Endothelial cell of umbilical vein (primary cell): ENCODE measurements at regions not wholly inside any gene's neighbourhood (a gene's known extent, or its start where the extent isn't known, plus 50 kb on each side); places are given as distances from the start of the nearest gene placed in this dataset.

Source experiments
- BruUV-seq: library from RNA; stranded (reverse); fragments of 400-500 nt; replicated peaks from 2 replicates; lab custom pipeline; 2021; lab: Mats Ljungman, UMichigan
- CTCF ChIA-PET: fragments of 300-600, 350-600 bp; sonication (Branson Sonifier 250); formaldehyde crosslinking; loops from one replicate; lab custom pipeline; 2021; ENCODE audit warnings: antibody characterized with exemption, inconsistent platforms; lab: Charles Lee
- POLR2A ChIA-PET: fragments of 300-600, 350-600 bp; sonication (Branson Sonifier 250); formaldehyde crosslinking; loops from one replicate; lab custom pipeline; 2021; ENCODE audit warnings: antibody characterized with exemption, inconsistent platforms; lab: Charles Lee
- DNase-seq: peaks from one replicate; pipeline ENCODE4 v3.0.0-alpha.2; 2011; ENCODE audit warnings: low read depth, low spot score
- FAIRE-seq: peaks from 2 replicates; lab custom pipeline; 2011; peaks lifted over from hg19 to GRCh38; lab: Jason Lieb, UNC
- H2AFZ ChIP-seq: 2 replicates; pipeline ENCODE4 v1.6.0; 2012; ENCODE audit warnings: low read depth, low read length, control low read depth, inconsistent platforms
- H3K27ac ChIP-seq: 2 replicates; pipeline ENCODE4 v1.5.1; 2011; ENCODE audit warnings: low read depth, mild to moderate bottlenecking, control low read depth, low read length, moderate library complexity; ENCODE audit not compliant: insufficient read depth
- H3K27me3 ChIP-seq, 2 experiments: 2 replicates each; pipeline versions ENCODE4 v1.6.0 to v1.6.1; 2011; ENCODE audit warnings: low read length in 2 of 2, mixed read lengths in 1 of 2; ENCODE audit not compliant: control insufficient read depth in 2 of 2, insufficient read depth in 2 of 2
- H3K36me3 ChIP-seq, 2 experiments: 2 replicates in 1 of 2; 3 replicates in 1 of 2; pipeline ENCODE4 v1.5.1; 2011; ENCODE audit warnings: low read length in 2 of 2, mild to moderate bottlenecking in 1 of 2, moderate library complexity in 1 of 2; ENCODE audit not compliant: control insufficient read depth in 2 of 2, insufficient read depth in 2 of 2; ENCODE audit errors: extremely low read depth in 1 of 2
- H3K4me1 ChIP-seq: 3 replicates; pipeline ENCODE4 v1.5.1; 2011; ENCODE audit warnings: mild to moderate bottlenecking, low read length; ENCODE audit not compliant: control insufficient read depth, insufficient read depth; ENCODE audit errors: extremely low read depth
- H3K4me2 ChIP-seq: 2 replicates; pipeline ENCODE4 v1.6.1; 2011; ENCODE audit warnings: low read length, control low read depth, mixed read lengths; ENCODE audit not compliant: insufficient read depth
- H3K4me3 ChIP-seq, 3 experiments: fragments of 200-600 bp in 1 of 3; sonication (generic), shearing (Covaris generic) in 1 of 3; replicated peaks in 1 of 3; 2 replicates each; pipeline ENCODE4 v1.5.1; 2011 to 2016; ENCODE audit warnings: control low read depth in 3 of 3, low read length in 3 of 3, mild to moderate bottlenecking in 2 of 3, inconsistent platforms in 1 of 3, low read depth in 1 of 3, moderate library complexity in 1 of 3; ENCODE audit not compliant: insufficient read depth in 1 of 3
- H3K79me2 ChIP-seq: 2 replicates; pipeline ENCODE4 v1.6.0; 2012; ENCODE audit warnings: low read length, inconsistent platforms; ENCODE audit not compliant: control insufficient read depth, insufficient read depth
- H3K9ac ChIP-seq: replicated peaks from 2 replicates; pipeline ENCODE3; 2011; ENCODE audit warnings: low read length, control low read depth; ENCODE audit not compliant: insufficient read depth; ENCODE audit errors: extremely low read depth
- H3K9me1 ChIP-seq: replicated peaks from 3 replicates; pipeline ENCODE4 v1.6.0; 2011; ENCODE audit warnings: mild to moderate bottlenecking, low read length; ENCODE audit not compliant: control insufficient read depth, insufficient read depth; ENCODE audit errors: extremely low read depth
- H3K9me3 ChIP-seq: replicated peaks from 2 replicates; pipeline ENCODE4 v1.5.1; 2012; ENCODE audit warnings: low read length, inconsistent platforms; ENCODE audit not compliant: control insufficient read depth, insufficient read depth
- H4K20me1 ChIP-seq: replicated peaks from 2 replicates; pipeline ENCODE3; 2011; ENCODE audit warnings: mild to moderate bottlenecking, low read length; ENCODE audit not compliant: control insufficient read depth, insufficient read depth; ENCODE audit errors: extremely low read depth
- CTCF ChIP-seq, 2 donors: IDR thresholded peaks; 1 replicate in 1 of 2; 2 replicates in 1 of 2; pipeline ENCODE4 v1.5.1; 2011; ENCODE audit warnings: low read length in 2 of 2, mild to moderate bottlenecking in 2 of 2, moderate library complexity in 2 of 2, control low read depth in 1 of 2, inconsistent platforms in 1 of 2, low read depth in 1 of 2; ENCODE audit not compliant: insufficient read depth in 1 of 2; ENCODE audit errors: extremely low read depth in 1 of 2
- EZH2 ChIP-seq: IDR thresholded peaks from 2 replicates; pipeline ENCODE4 v1.6.1; 2012; ENCODE audit warnings: borderline replicate concordance, low read depth, mild to moderate bottlenecking, moderate library complexity, low read length, inconsistent platforms; ENCODE audit not compliant: severe bottlenecking
- FOS ChIP-seq: IDR thresholded peaks from 2 replicates; pipeline ENCODE4 v1.6.1; 2011; ENCODE audit warnings: mild to moderate bottlenecking, low read length, moderate library complexity, borderline replicate concordance; ENCODE audit not compliant: insufficient read depth
- GATA2 ChIP-seq: IDR thresholded peaks from 2 replicates; pipeline ENCODE4 v1.7.0; 2011; ENCODE audit warnings: low read depth, mild to moderate bottlenecking, moderate library complexity, mixed read lengths, low read length; ENCODE audit not compliant: insufficient read length, insufficient read depth
- JUN ChIP-seq: IDR thresholded peaks from 2 replicates; pipeline ENCODE4 v1.6.1; 2011; ENCODE audit warnings: borderline replicate concordance, low read depth; ENCODE audit not compliant: insufficient read length, insufficient read depth
- MAX ChIP-seq: IDR thresholded peaks from 2 replicates; pipeline ENCODE4 v1.6.1; 2011; ENCODE audit not compliant: insufficient read depth, insufficient read length
- MYC ChIP-seq: IDR thresholded peaks from one replicate; pipeline ENCODE4 v1.6.1; 2011; ENCODE audit warnings: mild to moderate bottlenecking, low read depth, low read length
- POLR2A ChIP-seq: IDR thresholded peaks from 2 replicates; pipeline ENCODE4 v1.6.1; 2012; ENCODE audit warnings: low read depth, mild to moderate bottlenecking, control low read depth, low read length
- POLR2AphosphoS5 ChIP-seq: IDR thresholded peaks from 2 replicates; pipeline ENCODE4 v1.6.1; 2012; ENCODE audit warnings: low read depth, mild to moderate bottlenecking, control low read depth, low read length, moderate library complexity; ENCODE audit not compliant: insufficient read depth
- dilution Hi-C: fragments of 300-500 bp; cut with MboI; formaldehyde crosslinking; loops from one replicate; pipeline ENCODE4 v1.15.0; 2019; ENCODE audit warnings: low sequenced_read_pairs; ENCODE audit not compliant: extremely low pct_ligation_motif_present
- intact Hi-C: fragments of 100-400 bp; cut with micrococcal nuclease; formaldehyde crosslinking; loops from one replicate; pipeline ENCODE4 v1.10.0; 2022

- intact Hi-C loops (no loop called here), dilution Hi-C loops (no loop called here)
- DNase-seq = no peak
- Histone ChIP-seq H3K4me1 (no peaks in the 10 kb centered on the region), H3K27ac (no peak overlapping the region), H3K36me3 (no peaks in the 10 kb centered on the region), H4K20me1 (no peaks in the 10 kb centered on the region), H3K4me3 (no peak overlapping the region), H3K4me2 (no peak overlapping the region), H3K9me3 (peaks cover 1% of the 10 kb centered on the region), H2AFZ (no peak overlapping the region), H3K9ac (no peak overlapping the region), H3K27me3 (no peaks in the 10 kb centered on the region), H3K79me2 (no peaks in the 10 kb centered on the region), H3K9me1 (no peaks in the 10 kb centered on the region)
- ChIA-PET CTCF (no interaction called here), POLR2A (no interaction called here)
- FAIRE-seq = no peak
- no TSS peak for BruUV-seq
- TF ChIP-seq MYC = no peak
- no peak for TF ChIP-seq POLR2AphosphoS5
- TF ChIP-seq CTCF (IDR thresholded peaks at IDR 0.05; ENCODE audit: extremely low read depth in 1 of 2, insufficient read depth in 1 of 2, low read depth in 1 of 2, low read length in 2 of 2) = no peak
- no peak for TF ChIP-seq EZH2
- TF ChIP-seq JUN = no peak
- TF ChIP-seq MAX = no peak
- TF ChIP-seq GATA2 = no peak
- TF ChIP-seq POLR2A = no peak
- no peak for TF ChIP-seq FOS
These were observed 272.1 kb upstream of the IZUMO3 start for GRCh38 chr9:24817756-24818155.
